Effector memory CD4-positive, alpha-beta T cell (primary cell): ENCODE measurements at regions not wholly inside any gene's neighbourhood (a gene's known extent, or its start where the extent isn't known, plus 50 kb on each side); places are given as distances from the start of the nearest gene placed in this dataset.

Experiments
- DNase-seq, 3 donors: peaks; one replicate each; pipeline ENCODE4 v3.0.0-alpha.2; 2020
- H3K27ac ChIP-seq: 2 replicates; pipeline ENCODE4 v1.7.0; 2013; ENCODE audit warnings: mild to moderate bottlenecking, low read length, moderate library complexity; ENCODE audit not compliant: insufficient read depth, poor library complexity, severe bottlenecking
- H3K27me3 ChIP-seq: replicated peaks from 2 replicates; pipeline ENCODE4 v1.7.0; 2013; ENCODE audit warnings: mild to moderate bottlenecking, low read length; ENCODE audit not compliant: insufficient read depth, control insufficient read depth, poor library complexity, severe bottlenecking
- H3K36me3 ChIP-seq: 2 replicates; pipeline ENCODE4 v1.7.0; 2013; ENCODE audit warnings: mild to moderate bottlenecking, low read length, moderate library complexity; ENCODE audit not compliant: control insufficient read depth, insufficient read depth
- H3K4me1 ChIP-seq: 2 replicates; pipeline ENCODE4 v1.7.0; 2013; ENCODE audit warnings: low read length, mild to moderate bottlenecking; ENCODE audit not compliant: control insufficient read depth, insufficient read depth, poor library complexity, severe bottlenecking
- H3K4me3 ChIP-seq: 2 replicates; pipeline ENCODE4 v1.7.0; 2013; ENCODE audit warnings: low read length, low read depth, mild to moderate bottlenecking; ENCODE audit not compliant: insufficient read depth, poor library complexity, severe bottlenecking
- H3K9me3 ChIP-seq: 2 replicates; pipeline ENCODE4 v1.7.0; 2013; ENCODE audit warnings: mild to moderate bottlenecking, low read length, moderate library complexity; ENCODE audit not compliant: control insufficient read depth

DNA sequence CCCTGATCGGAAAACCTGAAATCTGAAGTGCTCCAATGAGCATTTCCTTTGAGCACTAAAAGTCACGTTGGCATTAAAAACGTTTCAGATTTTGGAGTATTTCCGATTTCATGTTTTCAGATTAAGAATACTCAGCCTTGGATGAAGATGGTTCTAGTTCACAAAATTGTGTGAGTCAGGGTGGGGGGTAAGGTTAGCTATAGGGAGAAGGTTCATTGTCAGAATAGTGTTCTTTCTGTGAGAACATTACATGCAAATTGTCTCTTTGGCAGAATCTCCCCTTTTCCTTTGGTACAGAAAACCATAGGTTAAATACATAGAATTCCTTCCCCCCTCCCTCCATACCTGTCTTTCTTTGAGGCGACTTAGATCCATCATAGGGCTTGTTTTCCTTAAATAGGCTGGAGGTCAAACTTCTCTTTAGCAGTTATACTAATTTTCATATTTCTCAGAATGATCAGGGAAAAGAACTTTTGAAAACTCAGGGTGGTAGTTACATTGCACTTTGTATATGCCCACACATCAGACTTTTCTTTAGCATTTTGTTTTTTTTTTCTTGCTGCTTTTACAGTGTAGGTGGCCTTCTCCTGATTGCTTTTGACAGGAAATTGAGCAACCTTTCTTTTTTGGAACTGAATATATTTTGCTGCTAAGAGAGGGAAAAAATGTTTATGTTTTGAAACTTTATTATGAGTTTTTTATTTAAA is 503.5 kb downstream of the PCNX1 start:
- H3K27ac ChIP-seq = no peak overlapping the region
- no peak for DNase-seq
- no peaks in the 10 kb centered on the region for H3K36me3 ChIP-seq
- no peaks in the 10 kb centered on the region for H3K27me3 ChIP-seq
- no peaks in the 10 kb centered on the region for H3K4me1 ChIP-seq
- H3K4me3 ChIP-seq = no peak overlapping the region
- H3K9me3 ChIP-seq = no peaks in the 10 kb centered on the region

- Histone ChIP-seq H3K9me3 (no peaks in the 10 kb centered on the region), H3K27me3 (no peaks in the 10 kb centered on the region), H3K27ac (no peak overlapping the region), H3K4me1 (no peaks in the 10 kb centered on the region), H3K36me3 (no peaks in the 10 kb centered on the region), H3K4me3 (no peak overlapping the region)
- no peak for DNase-seq
Observed at GRCh38 chr14:71411285-71411595, 504.0 kb downstream of the PCNX1 start.

DNA sequence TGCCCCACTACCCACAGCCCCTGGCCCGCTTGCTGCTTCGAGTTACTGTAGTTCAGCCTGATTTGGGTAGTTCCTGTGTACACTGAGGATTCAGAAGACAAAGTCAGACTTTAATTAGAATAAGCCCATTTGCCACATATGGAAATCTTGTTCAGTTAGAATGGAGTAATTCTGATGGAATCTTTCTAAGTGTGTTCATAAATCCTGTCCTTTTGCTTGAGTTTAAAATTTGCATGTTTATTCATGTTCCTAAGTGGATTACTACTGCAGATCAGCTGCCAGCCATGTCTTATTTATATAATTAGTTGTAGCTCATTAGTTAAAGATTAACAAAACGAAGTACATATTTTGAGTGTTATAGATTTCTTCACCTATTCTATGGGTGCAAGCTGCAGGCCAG is 504.5 kb downstream of the PCNX1 start:
- no peaks in the 10 kb centered on the region for H3K36me3 ChIP-seq
- no peaks in the 10 kb centered on the region for H3K4me1 ChIP-seq
- DNase-seq = no peak
- no peak overlapping the region for H3K4me3 ChIP-seq
- H3K9me3 ChIP-seq = no peaks in the 10 kb centered on the region
- H3K27me3 ChIP-seq = no peaks in the 10 kb centered on the region
- H3K27ac ChIP-seq = no peak overlapping the region

DNA sequence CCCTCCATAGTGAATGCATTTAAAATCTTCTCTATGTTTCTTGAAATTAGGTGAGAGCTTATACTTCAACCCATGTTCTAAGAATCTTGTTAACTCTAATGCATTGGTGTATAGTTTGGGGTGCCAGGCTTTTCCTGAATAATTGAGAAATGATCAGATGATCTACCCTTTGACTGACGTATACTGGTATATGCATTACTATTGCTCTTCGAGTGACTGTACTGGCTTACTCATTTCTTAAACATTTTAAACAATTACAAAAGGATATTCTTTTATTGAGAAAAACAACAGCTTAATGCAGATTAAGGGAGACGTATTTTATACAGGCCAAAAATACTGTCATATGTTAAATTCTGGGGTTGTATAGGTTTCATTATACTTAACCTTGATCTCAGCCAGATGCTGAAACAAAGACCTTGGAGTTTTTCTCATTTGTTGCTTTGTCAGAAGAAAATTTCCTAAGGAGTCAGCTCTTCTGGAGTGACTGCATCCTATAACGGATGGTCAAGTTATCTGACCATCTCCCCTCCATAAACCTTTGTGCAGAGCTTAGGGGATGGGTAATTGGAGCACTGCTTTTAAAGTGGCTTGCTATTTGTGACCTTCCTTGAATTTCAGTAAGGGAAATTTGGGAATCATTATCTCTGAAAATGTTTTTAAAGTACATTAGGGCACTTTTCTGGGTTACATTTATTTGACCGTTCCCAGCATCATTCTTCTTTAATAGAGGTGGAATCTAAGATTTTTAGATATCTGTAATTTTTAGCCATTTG is 507.6 kb downstream of the PCNX1 start:
- Histone ChIP-seq H3K4me3 (no peak overlapping the region), H3K36me3 (no peaks in the 10 kb centered on the region), H3K27ac (no peak overlapping the region), H3K9me3 (no peaks in the 10 kb centered on the region), H3K27me3 (no peaks in the 10 kb centered on the region), H3K4me1 (no peaks in the 10 kb centered on the region)
- no peak for DNase-seq

- Histone ChIP-seq H3K27me3 (no peaks in the 10 kb centered on the region), H3K36me3 (no peaks in the 10 kb centered on the region), H3K9me3 (no peaks in the 10 kb centered on the region), H3K27ac (no peak overlapping the region), H3K4me1 (no peaks in the 10 kb centered on the region), H3K4me3 (no peak overlapping the region)
- no peak for DNase-seq
Observed at GRCh38 chr14:71415404-71415690, 508.1 kb downstream of the PCNX1 start.

- no peaks in the 10 kb centered on the region for H3K36me3 ChIP-seq
- H3K9me3 ChIP-seq = no peaks in the 10 kb centered on the region
- no peaks in the 10 kb centered on the region for H3K27me3 ChIP-seq
- H3K4me1 ChIP-seq = no peaks in the 10 kb centered on the region
- DNase-seq = no peak
- H3K27ac ChIP-seq = no peak overlapping the region
- no peak overlapping the region for H3K4me3 ChIP-seq
Observed at GRCh38 chr14:71416392-71416791, 509.1 kb downstream of the PCNX1 start.

- no peaks in the 10 kb centered on the region for H3K27me3 ChIP-seq
- H3K36me3 ChIP-seq = no peaks in the 10 kb centered on the region
- H3K9me3 ChIP-seq = no peaks in the 10 kb centered on the region
- no peak for DNase-seq
- H3K4me3 ChIP-seq = no peak overlapping the region
- no peak overlapping the region for H3K27ac ChIP-seq
- H3K4me1 ChIP-seq = no peaks in the 10 kb centered on the region
Observed at GRCh38 chr14:71418532-71419245, 511.4 kb downstream of the PCNX1 start.

DNA sequence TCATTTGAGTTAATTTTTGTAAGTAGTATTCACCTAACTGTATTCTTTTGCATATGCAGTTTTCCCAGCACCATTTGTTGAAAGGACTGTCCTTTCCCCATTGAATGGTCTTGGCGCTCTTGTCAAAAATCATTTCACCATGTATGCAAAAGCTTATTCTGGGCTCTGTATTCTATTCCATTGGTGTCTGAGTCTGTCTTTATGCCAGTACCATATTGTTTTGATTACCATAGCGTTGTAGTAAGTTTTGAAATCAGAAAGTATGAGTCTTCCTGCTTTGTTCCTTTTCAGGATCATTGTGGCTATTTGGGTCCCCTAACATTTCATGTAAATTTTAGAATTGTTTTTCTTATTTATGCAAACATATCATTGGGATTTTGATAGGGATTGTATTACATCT is 508.7 kb upstream of the RGS6 start:
- H3K36me3 ChIP-seq = no peaks in the 10 kb centered on the region
- H3K27me3 ChIP-seq = no peaks in the 10 kb centered on the region
- H3K9me3 ChIP-seq = no peaks in the 10 kb centered on the region
- no peaks in the 10 kb centered on the region for H3K4me1 ChIP-seq
- H3K27ac ChIP-seq = no peak overlapping the region
- DNase-seq = no peak
- H3K4me3 ChIP-seq = no peak overlapping the region

GRCh38 chr14:71424941-71425340 is 507.3 kb upstream of the RGS6 start:
- Histone ChIP-seq H3K9me3 (no peaks in the 10 kb centered on the region), H3K27ac (no peak overlapping the region), H3K27me3 (no peaks in the 10 kb centered on the region), H3K36me3 (no peaks in the 10 kb centered on the region), H3K4me1 (no peaks in the 10 kb centered on the region), H3K4me3 (no peak overlapping the region)
- no peak for DNase-seq

- Histone ChIP-seq H3K36me3 (no peaks in the 10 kb centered on the region), H3K27me3 (no peaks in the 10 kb centered on the region), H3K9me3 (no peaks in the 10 kb centered on the region), H3K4me1 (no peaks in the 10 kb centered on the region), H3K27ac (no peak overlapping the region), H3K4me3 (no peak overlapping the region)
- no peak for DNase-seq
Observed at GRCh38 chr14:71426001-71426400, 506.2 kb upstream of the RGS6 start.
